Stimulated activated CD4-positive, alpha-beta T cell treated with anti-CD3 and anti-CD28 coated beads, Interleukin-15, amount 100 ng/mL, for 24 hours (primary cell): ENCODE measurements at regions not wholly inside any gene's neighbourhood (a gene's known extent, or its start where the extent isn't known, plus 50 kb on each side); places are given as distances from the start of the nearest gene placed in this dataset.

Source experiments
- DNase-seq: peaks from one replicate; pipeline ENCODE4 v3.0.0-alpha.2; 2020

- no peak for DNase-seq
Measured at GRCh38 chr1:81379430-81379829, 421.3 kb upstream of the ADGRL2 start.

- no peak for DNase-seq
Measured at GRCh38 chr1:81377406-81377805, 423.3 kb upstream of the ADGRL2 start.

GRCh38 chr1:81375884-81376548, 424.7 kb upstream of the ADGRL2 start:
- DNase-seq = no peak

GRCh38 chr1:81374481-81374880, 426.3 kb upstream of the ADGRL2 start:
- no peak for DNase-seq

GRCh38 chr1:81371864-81372263, 428.9 kb upstream of the ADGRL2 start:
- no peak for DNase-seq

- no peak for DNase-seq
Measured at GRCh38 chr1:81369833-81370232, 430.9 kb upstream of the ADGRL2 start.

GRCh38 chr1:81366173-81366572, 434.6 kb upstream of the ADGRL2 start:
- DNase-seq = no peak

- DNase-seq = no peak
Measured at GRCh38 chr1:81364088-81364487, 436.6 kb upstream of the ADGRL2 start.

- DNase-seq = no peak
Measured at GRCh38 chr1:81358151-81358550, 442.6 kb upstream of the ADGRL2 start.

GRCh38 chr1:81351864-81352263, 448.9 kb upstream of the ADGRL2 start:
- no peak for DNase-seq

- no peak for DNase-seq
Measured at GRCh38 chr1:81349194-81349965, 451.4 kb upstream of the ADGRL2 start.

GRCh38 chr1:81345110-81345509, 455.6 kb upstream of the ADGRL2 start:
- DNase-seq = no peak

- DNase-seq = no peak
Measured at GRCh38 chr1:81340239-81340638, 460.5 kb upstream of the ADGRL2 start.

GRCh38 chr1:81337226-81337625, 463.5 kb upstream of the ADGRL2 start:
- DNase-seq = no peak

- no peak for DNase-seq
Measured at GRCh38 chr1:81335876-81336275, 464.9 kb upstream of the ADGRL2 start.

GRCh38 chr1:81330521-81330920, 470.2 kb upstream of the ADGRL2 start:
- DNase-seq = no peak

GRCh38 chr1:81330111-81330510, 470.6 kb upstream of the ADGRL2 start:
- DNase-seq = no peak

- no peak for DNase-seq
Measured at GRCh38 chr1:81329041-81329440, 471.7 kb upstream of the ADGRL2 start.

GRCh38 chr1:81327743-81328142, 473.0 kb upstream of the ADGRL2 start:
- no peak for DNase-seq

- DNase-seq = no peak
Measured at GRCh38 chr1:81327103-81327710, 473.5 kb upstream of the ADGRL2 start.

GRCh38 chr1:81326212-81326611, 474.5 kb upstream of the ADGRL2 start:
- DNase-seq = no peak

GRCh38 chr1:81325397-81325796, 475.3 kb upstream of the ADGRL2 start:
- no peak for DNase-seq

GRCh38 chr1:81323862-81324261, 476.9 kb upstream of the ADGRL2 start:
- DNase-seq = no peak

GRCh38 chr1:81317191-81317590, 483.5 kb upstream of the ADGRL2 start:
- no peak for DNase-seq
